ENCODE measurements at regions not wholly inside any gene's neighbourhood (a gene's known extent, or its start where the extent isn't known, plus 50 kb on each side); places are given as distances from the start of the nearest gene placed in this dataset.

- Histone ChIP-seq H3K36me3 (ENCODE audit: control insufficient read depth, insufficient read depth, low read length) (no peaks in the 10 kb centered on the region), H3K4me3 (ENCODE audit: low read depth in 2 of 2, low read length in 2 of 2) (no peak overlapping the region), H3K4me1 (ENCODE audit: control insufficient read depth, insufficient read depth, low read length) (peaks cover 20% of the 10 kb centered on the region), H3K27ac (ENCODE audit: low read length) (peak overlapping the region; percentile 18), H3K9me3 (ENCODE audit: control insufficient read depth, insufficient read depth, low read depth, low read length) (0 out of 2 replicates have a peak, but pooled peaks cover 2% of the 10 kb centered on the region), H3K27me3 (ENCODE audit: control insufficient read depth, insufficient read depth, low read length) (no peaks in the 10 kb centered on the region)
- peak; percentile 99 for ATAC-seq
- ChIA-PET POLR2A (no interaction called here), CTCF (no interaction called here)
- TF ChIP-seq, protein P1, sequence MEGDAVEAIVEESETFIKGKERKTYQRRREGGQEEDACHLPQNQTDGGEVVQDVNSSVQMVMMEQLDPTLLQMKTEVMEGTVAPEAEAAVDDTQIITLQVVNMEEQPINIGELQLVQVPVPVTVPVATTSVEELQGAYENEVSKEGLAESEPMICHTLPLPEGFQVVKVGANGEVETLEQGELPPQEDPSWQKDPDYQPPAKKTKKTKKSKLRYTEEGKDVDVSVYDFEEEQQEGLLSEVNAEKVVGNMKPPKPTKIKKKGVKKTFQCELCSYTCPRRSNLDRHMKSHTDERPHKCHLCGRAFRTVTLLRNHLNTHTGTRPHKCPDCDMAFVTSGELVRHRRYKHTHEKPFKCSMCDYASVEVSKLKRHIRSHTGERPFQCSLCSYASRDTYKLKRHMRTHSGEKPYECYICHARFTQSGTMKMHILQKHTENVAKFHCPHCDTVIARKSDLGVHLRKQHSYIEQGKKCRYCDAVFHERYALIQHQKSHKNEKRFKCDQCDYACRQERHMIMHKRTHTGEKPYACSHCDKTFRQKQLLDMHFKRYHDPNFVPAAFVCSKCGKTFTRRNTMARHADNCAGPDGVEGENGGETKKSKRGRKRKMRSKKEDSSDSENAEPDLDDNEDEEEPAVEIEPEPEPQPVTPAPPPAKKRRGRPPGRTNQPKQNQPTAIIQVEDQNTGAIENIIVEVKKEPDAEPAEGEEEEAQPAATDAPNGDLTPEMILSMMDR (IDR thresholded peaks at IDR 0.05): no peak
- peak; percentile 42; the same call in 1 of the 2 replicates for TF ChIP-seq POLR2AphosphoS5 (IDR thresholded peaks at IDR 0.05; ENCODE audit: low read depth, low read length)
- DNase-seq (ENCODE audit: low read depth, low spot score): peak; percentile 87
- intact Hi-C loops (cut with micrococcal nuclease; ENCODE audit: unreplicated experiment) (no loop called here), in situ Hi-C loops (cut with HindIII; ENCODE audit: low pct_unique_long_range_greater_than_20kb, low sequenced_read_pairs) (no loop called here)
- no TSS peak for BruUV-seq (replicated peaks)
Observed at GRCh38 chr2:150133623-150134022, 353.8 kb downstream of the RND3 start.

DNA sequence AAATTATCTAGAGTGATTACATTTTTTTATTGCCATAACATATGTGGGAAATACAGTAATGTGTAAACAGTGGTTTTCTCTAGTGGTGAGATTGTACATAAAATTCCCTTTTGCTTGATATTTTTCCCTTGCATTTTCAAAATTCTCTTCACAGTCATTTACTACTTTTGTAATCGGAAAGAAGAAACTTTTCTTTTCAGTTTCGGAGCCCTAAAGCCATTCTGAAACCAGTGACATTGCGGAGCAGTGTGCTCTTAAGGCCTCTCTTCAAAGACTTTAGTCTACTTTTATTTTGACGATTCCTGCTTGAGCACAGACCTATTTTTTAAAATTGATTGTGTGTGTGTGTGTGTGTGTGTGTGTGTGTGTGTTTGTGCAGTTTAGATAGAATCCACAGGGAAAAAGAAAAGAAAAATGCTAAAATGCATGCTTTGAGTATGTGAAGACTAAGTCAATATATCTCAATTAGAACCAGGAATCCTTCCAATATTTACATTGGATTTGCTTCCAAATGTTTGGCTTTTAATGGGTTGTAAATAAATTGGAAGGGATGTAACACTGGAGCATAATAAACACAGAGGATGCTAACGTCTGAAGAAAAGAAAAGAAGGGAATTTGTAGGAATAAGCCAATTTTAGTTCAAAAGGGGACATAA lies 357.4 kb downstream of the RND3 start:
- no peak for DNase-seq (ENCODE audit: low read depth, low spot score)
- in situ Hi-C loops (cut with HindIII; ENCODE audit: low pct_unique_long_range_greater_than_20kb, low sequenced_read_pairs) (no loop called here), intact Hi-C loops (cut with micrococcal nuclease; ENCODE audit: unreplicated experiment) (no loop called here)
- Histone ChIP-seq H3K4me3 (ENCODE audit: low read depth in 2 of 2, low read length in 2 of 2) (no peak overlapping the region), H3K9me3 (ENCODE audit: control insufficient read depth, insufficient read depth, low read depth, low read length) (0 out of 2 replicates have a peak, but pooled peaks cover 2% of the 10 kb centered on the region), H3K27me3 (ENCODE audit: control insufficient read depth, insufficient read depth, low read length) (no peaks in the 10 kb centered on the region), H3K27ac (ENCODE audit: low read length) (peak overlapping the region; percentile 45; the same call in 1 of the 2 replicates), H3K4me1 (ENCODE audit: control insufficient read depth, insufficient read depth, low read length) (peaks cover 23% of the 10 kb centered on the region), H3K36me3 (ENCODE audit: control insufficient read depth, insufficient read depth, low read length) (no peaks in the 10 kb centered on the region)
- no peak for ATAC-seq
- ChIA-PET POLR2A (no interaction called here), CTCF (no interaction called here)
- no TSS peak for BruUV-seq (replicated peaks)
- TF ChIP-seq SIN3A (IDR thresholded peaks at IDR 0.05; ENCODE audit: borderline replicate concordance, insufficient read depth, low read depth, low read length) (no peak), TCF7L2 (IDR thresholded peaks at IDR 0.05; ENCODE audit: low read depth, low read length) (no peak), POLR2AphosphoS5 (IDR thresholded peaks at IDR 0.05; ENCODE audit: low read depth, low read length) (no peak)
- TF ChIP-seq, protein P2, sequence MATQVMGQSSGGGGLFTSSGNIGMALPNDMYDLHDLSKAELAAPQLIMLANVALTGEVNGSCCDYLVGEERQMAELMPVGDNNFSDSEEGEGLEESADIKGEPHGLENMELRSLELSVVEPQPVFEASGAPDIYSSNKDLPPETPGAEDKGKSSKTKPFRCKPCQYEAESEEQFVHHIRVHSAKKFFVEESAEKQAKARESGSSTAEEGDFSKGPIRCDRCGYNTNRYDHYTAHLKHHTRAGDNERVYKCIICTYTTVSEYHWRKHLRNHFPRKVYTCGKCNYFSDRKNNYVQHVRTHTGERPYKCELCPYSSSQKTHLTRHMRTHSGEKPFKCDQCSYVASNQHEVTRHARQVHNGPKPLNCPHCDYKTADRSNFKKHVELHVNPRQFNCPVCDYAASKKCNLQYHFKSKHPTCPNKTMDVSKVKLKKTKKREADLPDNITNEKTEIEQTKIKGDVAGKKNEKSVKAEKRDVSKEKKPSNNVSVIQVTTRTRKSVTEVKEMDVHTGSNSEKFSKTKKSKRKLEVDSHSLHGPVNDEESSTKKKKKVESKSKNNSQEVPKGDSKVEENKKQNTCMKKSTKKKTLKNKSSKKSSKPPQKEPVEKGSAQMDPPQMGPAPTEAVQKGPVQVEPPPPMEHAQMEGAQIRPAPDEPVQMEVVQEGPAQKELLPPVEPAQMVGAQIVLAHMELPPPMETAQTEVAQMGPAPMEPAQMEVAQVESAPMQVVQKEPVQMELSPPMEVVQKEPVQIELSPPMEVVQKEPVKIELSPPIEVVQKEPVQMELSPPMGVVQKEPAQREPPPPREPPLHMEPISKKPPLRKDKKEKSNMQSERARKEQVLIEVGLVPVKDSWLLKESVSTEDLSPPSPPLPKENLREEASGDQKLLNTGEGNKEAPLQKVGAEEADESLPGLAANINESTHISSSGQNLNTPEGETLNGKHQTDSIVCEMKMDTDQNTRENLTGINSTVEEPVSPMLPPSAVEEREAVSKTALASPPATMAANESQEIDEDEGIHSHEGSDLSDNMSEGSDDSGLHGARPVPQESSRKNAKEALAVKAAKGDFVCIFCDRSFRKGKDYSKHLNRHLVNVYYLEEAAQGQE (IDR thresholded peaks at IDR 0.05; ENCODE audit: insufficient read depth in 1 of 2, low read depth in 2 of 2, low read length in 1 of 2): no peak
- TF ChIP-seq, protein P1 (IDR thresholded peaks at IDR 0.05): no peak
